PC-9 (cell line): ENCODE measurements at regions not wholly inside any gene's neighbourhood (a gene's known extent, or its start where the extent isn't known, plus 50 kb on each side); places are given as distances from the start of the nearest gene placed in this dataset.

Experiments used
- CTCF ChIP-seq: fragments of 200-600 bp; sonication (generic); conservative IDR thresholded peaks from 2 replicates; pipeline ENCODE4 v1.6.1; 2017; ENCODE audit warnings: mixed run types, antibody characterized with exemption, mild to moderate bottlenecking, moderate library complexity
- EZH2 ChIP-seq: fragments of 200-600 bp; sonication (generic); IDR thresholded peaks from 2 replicates; pipeline ENCODE4 v1.8.0; 2017; ENCODE audit warnings: antibody characterized with exemption, low read depth

GRCh38 chr9:2419347-2419746, 202.2 kb upstream of the VLDLR start:
- no peak for TF ChIP-seq CTCF
- TF ChIP-seq EZH2 = no peak
